ENCODE measurements at regions not wholly inside any gene's neighbourhood (a gene's known extent, or its start where the extent isn't known, plus 50 kb on each side); places are given as distances from the start of the nearest gene placed in this dataset.

GRCh38 chr11:32163557-32163956 lies 72.7 kb downstream of the RCN1 start:
- no peak for TF ChIP-seq CTCF (IDR thresholded peaks at IDR 0.05)
- TF ChIP-seq POLR2A (IDR thresholded peaks at IDR 0.05), result no peak
